ENCODE measurements at regions not wholly inside any gene's neighbourhood (a gene's known extent, or its start where the extent isn't known, plus 50 kb on each side); places are given as distances from the start of the nearest gene placed in this dataset.
A peak's percentile ranks its signal among the peaks of the same experiment; 100 is the strongest.

GRCh38 chr6:55659304-55659703, 80.3 kb upstream of the HMGCLL1 start:
- Histone ChIP-seq H4K20me1 (ENCODE audit: insufficient read depth) (no peaks in the 10 kb centered on the region), H3K9me3 (ENCODE audit: low read depth) (no peaks in the 10 kb centered on the region), H3K4me2 (ENCODE audit: unreplicated experiment) (no peak overlapping the region), H3K79me2 (ENCODE audit: insufficient read depth) (no peaks in the 10 kb centered on the region), H3K9me2 (ENCODE audit: insufficient read depth) (no peaks in the 10 kb centered on the region), H3F3A (ENCODE audit: insufficient read depth) (no peaks in the 10 kb centered on the region), H2AFZ (no peak overlapping the region), H3K4me1 (ENCODE audit: insufficient read depth) (no peaks in the 10 kb centered on the region), H3K27me3 (replicated peaks; ENCODE audit: insufficient read depth) (no peaks in the 10 kb centered on the region; the same call in 1 of the 2 replicates), H3K4me3 (no peak overlapping the region), H3K36me3 (ENCODE audit: low read depth) (no peaks in the 10 kb centered on the region), H3K27ac (no peak overlapping the region), H3K9ac (no peak overlapping the region)
- WGBS, 2 experiments (ENCODE audit: low coverage in 1 of 2, low lambda C conversion rate in 2 of 2, missing lambda C conversion rate in 2 of 2), result 6 to 7% methylated on average over 3 of the region's 3 CpGs
- TF ChIP-seq EZH2 (IDR thresholded peaks at IDR 0.05; ENCODE audit: insufficient read depth, poor library complexity, severe bottlenecking) (no peak), EZH2phosphoT487 (IDR thresholded peaks at IDR 0.05; ENCODE audit: insufficient read depth, low read depth) (no peak)
- no peak for DNase-seq
- in situ Hi-C loops (cut with MboI), result no loop called here

- no peaks in the 10 kb centered on the region for H3F3A ChIP-seq (ENCODE audit: insufficient read depth)
- TF ChIP-seq EZH2 (IDR thresholded peaks at IDR 0.05; ENCODE audit: insufficient read depth, poor library complexity, severe bottlenecking), result no peak
- no peak for TF ChIP-seq EZH2phosphoT487 (IDR thresholded peaks at IDR 0.05; ENCODE audit: insufficient read depth, low read depth)
- H3K79me2 ChIP-seq (ENCODE audit: insufficient read depth), result no peaks in the 10 kb centered on the region
- 66 to 85% methylated on average over 1 of the region's 1 CpG for WGBS, 2 experiments (ENCODE audit: low coverage in 1 of 2, low lambda C conversion rate in 2 of 2, missing lambda C conversion rate in 2 of 2)
- no peak for DNase-seq
- H3K36me3 ChIP-seq (ENCODE audit: low read depth), result no peaks in the 10 kb centered on the region
- in situ Hi-C loops (cut with MboI), result no loop called here
- no peak overlapping the region for H2AFZ ChIP-seq
- H3K27me3 ChIP-seq (replicated peaks; ENCODE audit: insufficient read depth), result peaks cover 16% of the 10 kb centered on the region
- H3K4me1 ChIP-seq (ENCODE audit: insufficient read depth), result no peaks in the 10 kb centered on the region
- no peak overlapping the region for H3K4me3 ChIP-seq
- H3K9ac ChIP-seq, result no peak overlapping the region
- H3K9me2 ChIP-seq (ENCODE audit: insufficient read depth), result no peaks in the 10 kb centered on the region
- no peak overlapping the region for H3K27ac ChIP-seq
- no peak overlapping the region for H3K4me2 ChIP-seq (ENCODE audit: unreplicated experiment)
- no peaks in the 10 kb centered on the region for H4K20me1 ChIP-seq (ENCODE audit: insufficient read depth)
- no peaks in the 10 kb centered on the region for H3K9me3 ChIP-seq (ENCODE audit: low read depth)
Measured at GRCh38 chr6:55654445-55654844, 75.5 kb upstream of the HMGCLL1 start.

- in situ Hi-C loops (cut with MboI), result no loop called here
- Histone ChIP-seq H3K79me2 (ENCODE audit: insufficient read depth) (no peaks in the 10 kb centered on the region), H3K9me2 (ENCODE audit: insufficient read depth) (no peaks in the 10 kb centered on the region), H4K20me1 (ENCODE audit: insufficient read depth) (no peaks in the 10 kb centered on the region), H3K4me3 (no peak overlapping the region), H3K36me3 (ENCODE audit: low read depth) (no peaks in the 10 kb centered on the region), H3F3A (ENCODE audit: insufficient read depth) (no peaks in the 10 kb centered on the region), H3K27me3 (replicated peaks; ENCODE audit: insufficient read depth) (peaks cover 16% of the 10 kb centered on the region), H3K27ac (no peak overlapping the region), H3K4me2 (ENCODE audit: unreplicated experiment) (no peak overlapping the region), H3K4me1 (ENCODE audit: insufficient read depth) (no peaks in the 10 kb centered on the region), H3K9me3 (ENCODE audit: low read depth) (no peaks in the 10 kb centered on the region), H3K9ac (no peak overlapping the region), H2AFZ (no peak overlapping the region)
- no peak for DNase-seq
- TF ChIP-seq EZH2 (IDR thresholded peaks at IDR 0.05; ENCODE audit: insufficient read depth, poor library complexity, severe bottlenecking) (no peak), EZH2phosphoT487 (IDR thresholded peaks at IDR 0.05; ENCODE audit: insufficient read depth, low read depth) (no peak)
- 10 to 11% methylated on average over 1 of the region's 1 CpG for whole genome bisulfite sequencing, 2 experiments (ENCODE audit: low coverage in 1 of 2, low lambda C conversion rate in 2 of 2, missing lambda C conversion rate in 2 of 2)
Measured at GRCh38 chr6:55652429-55652828, 73.4 kb upstream of the HMGCLL1 start.

GRCh38 chr6:55651015-55651414, 72.0 kb upstream of the HMGCLL1 start:
- in situ Hi-C loops (cut with MboI), result no loop called here

GRCh38 chr6:55643861-55644260, 64.9 kb upstream of the HMGCLL1 start:
- in situ Hi-C loops (cut with MboI), result no loop called here
- Histone ChIP-seq H4K20me1 (ENCODE audit: insufficient read depth) (no peaks in the 10 kb centered on the region), H3K4me3 (no peak overlapping the region), H3K36me3 (ENCODE audit: low read depth) (no peaks in the 10 kb centered on the region), H3K4me1 (ENCODE audit: insufficient read depth) (no peaks in the 10 kb centered on the region), H3K27ac (no peak overlapping the region), H3K27me3 (replicated peaks; ENCODE audit: insufficient read depth) (no peaks in the 10 kb centered on the region), H3F3A (ENCODE audit: insufficient read depth) (no peaks in the 10 kb centered on the region), H3K4me2 (ENCODE audit: unreplicated experiment) (no peak overlapping the region), H2AFZ (no peak overlapping the region), H3K9ac (no peak overlapping the region), H3K79me2 (ENCODE audit: insufficient read depth) (no peaks in the 10 kb centered on the region), H3K9me3 (ENCODE audit: low read depth) (no peaks in the 10 kb centered on the region), H3K9me2 (ENCODE audit: insufficient read depth) (no peaks in the 10 kb centered on the region)
- TF ChIP-seq EZH2phosphoT487 (IDR thresholded peaks at IDR 0.05; ENCODE audit: insufficient read depth, low read depth) (no peak), EZH2 (IDR thresholded peaks at IDR 0.05; ENCODE audit: insufficient read depth, poor library complexity, severe bottlenecking) (no peak)
- DNase-seq, result peak; percentile 31

More at GRCh38 chr6:55651015-55651414, 72.0 kb upstream of the HMGCLL1 start:
- Histone ChIP-seq H2AFZ (no peak overlapping the region), H3K79me2 (ENCODE audit: insufficient read depth) (no peaks in the 10 kb centered on the region), H3K4me2 (ENCODE audit: unreplicated experiment) (no peak overlapping the region), H3K9me2 (ENCODE audit: insufficient read depth) (no peaks in the 10 kb centered on the region), H3K4me1 (ENCODE audit: insufficient read depth) (no peaks in the 10 kb centered on the region), H3K9ac (no peak overlapping the region), H3K36me3 (ENCODE audit: low read depth) (no peaks in the 10 kb centered on the region), H4K20me1 (ENCODE audit: insufficient read depth) (no peaks in the 10 kb centered on the region), H3K27me3 (replicated peaks; ENCODE audit: insufficient read depth) (peaks cover 16% of the 10 kb centered on the region), H3F3A (ENCODE audit: insufficient read depth) (no peaks in the 10 kb centered on the region), H3K27ac (no peak overlapping the region), H3K9me3 (ENCODE audit: low read depth) (no peaks in the 10 kb centered on the region), H3K4me3 (no peak overlapping the region)
- TF ChIP-seq EZH2 (IDR thresholded peaks at IDR 0.05; ENCODE audit: insufficient read depth, poor library complexity, severe bottlenecking) (no peak), EZH2phosphoT487 (IDR thresholded peaks at IDR 0.05; ENCODE audit: insufficient read depth, low read depth) (no peak)
- DNase-seq, result no peak
- 36 to 40% methylated on average over 3 of the region's 3 CpGs for WGBS, 2 experiments (ENCODE audit: low coverage in 1 of 2, low lambda C conversion rate in 2 of 2, missing lambda C conversion rate in 2 of 2)
